Astrocyte (in vitro differentiated cells and primary cell): ENCODE measurements at regions not wholly inside any gene's neighbourhood (a gene's known extent, or its start where the extent isn't known, plus 50 kb on each side); places are given as distances from the start of the nearest gene placed in this dataset.

ENCODE experiments used
- DNase-seq: peaks from one replicate; pipeline ENCODE4 v3.0.0-alpha.2; 2010; ENCODE audit warnings: low read depth
- FAIRE-seq: peaks from 2 replicates; lab custom pipeline; 2011; peaks lifted over from hg19 to GRCh38; lab: Jason Lieb, UNC
- H2AFZ ChIP-seq: 2 replicates; pipeline ENCODE4 v1.6.0; 2012; ENCODE audit warnings: low read depth, low read length, inconsistent platforms
- H3K27ac ChIP-seq: 2 replicates; pipeline ENCODE4 v1.5.1; 2011; ENCODE audit warnings: low read depth, low read length, inconsistent platforms
- H3K27me3 ChIP-seq: 2 replicates; pipeline ENCODE4 v1.6.0; 2011; ENCODE audit warnings: low read length, inconsistent platforms; ENCODE audit not compliant: insufficient read depth
- H3K36me3 ChIP-seq: 2 replicates; pipeline ENCODE4 v1.5.1; 2011; ENCODE audit warnings: low read length, inconsistent platforms; ENCODE audit not compliant: insufficient read depth
- H3K4me1 ChIP-seq: 2 replicates; pipeline ENCODE4 v1.5.1; 2011; ENCODE audit warnings: low read length, inconsistent platforms; ENCODE audit not compliant: insufficient read depth
- H3K4me2 ChIP-seq: 2 replicates; pipeline ENCODE4 v1.6.0; 2012; ENCODE audit warnings: low read length, inconsistent platforms
- H3K4me3 ChIP-seq: 2 replicates; pipeline ENCODE4 v1.5.1; 2011; ENCODE audit warnings: low read depth, mild to moderate bottlenecking, low read length, inconsistent platforms; ENCODE audit not compliant: insufficient read depth
- H3K79me2 ChIP-seq: 2 replicates; pipeline ENCODE4 v1.6.0; 2012; ENCODE audit warnings: mild to moderate bottlenecking, low read length, inconsistent platforms; ENCODE audit not compliant: insufficient read depth
- H3K9ac ChIP-seq: 2 replicates; pipeline ENCODE4 v1.6.0; 2012; ENCODE audit warnings: mild to moderate bottlenecking, low read length, inconsistent platforms
- H3K9me3 ChIP-seq: 2 replicates; pipeline ENCODE4 v1.5.1; 2012; ENCODE audit warnings: low read depth, mild to moderate bottlenecking, low read length, inconsistent platforms; ENCODE audit not compliant: insufficient read depth
- H4K20me1 ChIP-seq: 2 replicates; pipeline ENCODE4 v1.6.0; 2012; ENCODE audit warnings: low read length, inconsistent platforms; ENCODE audit not compliant: insufficient read depth
- H3K27ac Mint-ChIP-seq: one replicate; pipeline ENCODE4 v1.8.0; 2021; ENCODE audit warnings: mild to moderate bottlenecking, mixed read lengths; ENCODE audit not compliant: unreplicated experiment
- H3K27me3 Mint-ChIP-seq: one replicate; pipeline ENCODE4 v1.8.0; 2021; ENCODE audit warnings: low read depth, mixed read lengths; ENCODE audit not compliant: unreplicated experiment
- H3K36me3 Mint-ChIP-seq: one replicate; pipeline ENCODE4 v1.8.0; 2021; ENCODE audit warnings: low read depth, mixed read lengths; ENCODE audit not compliant: unreplicated experiment
- H3K4me1 Mint-ChIP-seq: one replicate; pipeline ENCODE4 v1.8.0; 2021; ENCODE audit warnings: low read depth, mixed read lengths; ENCODE audit not compliant: unreplicated experiment
- H3K4me3 Mint-ChIP-seq: one replicate; pipeline ENCODE4 v1.8.0; 2021; ENCODE audit warnings: mild to moderate bottlenecking, moderate library complexity, mixed read lengths; ENCODE audit not compliant: unreplicated experiment
- H3K9me3 Mint-ChIP-seq: one replicate; pipeline ENCODE4 v1.8.0; 2021; ENCODE audit warnings: mild to moderate bottlenecking, mixed read lengths; ENCODE audit not compliant: unreplicated experiment
- CTCF ChIP-seq: IDR thresholded peaks from 2 replicates; pipeline ENCODE4 v1.5.1; 2011; ENCODE audit warnings: low read depth, mild to moderate bottlenecking, inconsistent platforms, low read length, moderate library complexity; ENCODE audit not compliant: insufficient read depth
- EZH2 ChIP-seq: IDR thresholded peaks from 2 replicates; pipeline ENCODE4 v1.6.1; 2012; ENCODE audit warnings: mild to moderate bottlenecking, low read length, inconsistent platforms; ENCODE audit not compliant: insufficient read depth

- no peaks in the 10 kb centered on the region for H3K27me3 Mint-ChIP-seq
- FAIRE-seq (no peak), DNase-seq (peak; percentile 25)
- H3K36me3 Mint-ChIP-seq, result no peaks in the 10 kb centered on the region
- peaks cover 7% of the 10 kb centered on the region for H3K9me3 Mint-ChIP-seq
- Histone ChIP-seq H2AFZ (no peak overlapping the region), H3K4me3 (no peak overlapping the region), H3K27ac (no peak overlapping the region), H4K20me1 (no peaks in the 10 kb centered on the region), H3K79me2 (no peaks in the 10 kb centered on the region), H3K27me3 (no peaks in the 10 kb centered on the region), H3K4me2 (no peak overlapping the region), H3K4me1 (no peaks in the 10 kb centered on the region), H3K9me3 (no peaks in the 10 kb centered on the region), H3K9ac (no peak overlapping the region), H3K36me3 (no peaks in the 10 kb centered on the region)
- no peak overlapping the region for H3K4me3 Mint-ChIP-seq
- H3K4me1 Mint-ChIP-seq, result no peaks in the 10 kb centered on the region
- H3K27ac Mint-ChIP-seq, result no peak overlapping the region
- no peak for TF ChIP-seq CTCF
- TF ChIP-seq EZH2, result no peak
These were observed 637.5 kb upstream of the SLIT2 start for GRCh38 chr4:19614171-19614570.

- TF ChIP-seq CTCF (no peak), EZH2 (no peak)
- Histone ChIP-seq H3K36me3 (no peaks in the 10 kb centered on the region), H3K27me3 (no peaks in the 10 kb centered on the region), H3K4me3 (no peak overlapping the region), H3K27ac (no peak overlapping the region), H4K20me1 (no peaks in the 10 kb centered on the region), H3K9ac (no peak overlapping the region), H2AFZ (no peak overlapping the region), H3K9me3 (no peaks in the 10 kb centered on the region), H3K4me2 (no peak overlapping the region), H3K79me2 (no peaks in the 10 kb centered on the region), H3K4me1 (no peaks in the 10 kb centered on the region)
- no peaks in the 10 kb centered on the region for H3K4me1 Mint-ChIP-seq
- no peaks in the 10 kb centered on the region for H3K27me3 Mint-ChIP-seq
- H3K27ac Mint-ChIP-seq, result no peak overlapping the region
- DNase-seq, result no peak
- H3K9me3 Mint-ChIP-seq, result no peaks in the 10 kb centered on the region
- FAIRE-seq, result no peak
- H3K4me3 Mint-ChIP-seq, result no peak overlapping the region
- H3K36me3 Mint-ChIP-seq, result no peaks in the 10 kb centered on the region
These were observed 655.4 kb upstream of the SLIT2 start for GRCh38 chr4:19596342-19596741.

- Mint-ChIP-seq H3K9me3 (no peaks in the 10 kb centered on the region), H3K27ac (no peak overlapping the region), H3K36me3 (no peaks in the 10 kb centered on the region), H3K4me1 (no peaks in the 10 kb centered on the region), H3K4me3 (no peak overlapping the region), H3K27me3 (no peaks in the 10 kb centered on the region)
- Histone ChIP-seq H4K20me1 (no peaks in the 10 kb centered on the region), H3K9me3 (no peaks in the 10 kb centered on the region), H2AFZ (no peak overlapping the region), H3K4me2 (no peak overlapping the region), H3K27me3 (no peaks in the 10 kb centered on the region), H3K27ac (no peak overlapping the region), H3K9ac (no peak overlapping the region), H3K4me1 (no peaks in the 10 kb centered on the region), H3K4me3 (no peak overlapping the region), H3K36me3 (no peaks in the 10 kb centered on the region), H3K79me2 (no peaks in the 10 kb centered on the region)
- TF ChIP-seq CTCF (no peak), EZH2 (no peak)
- DNase-seq (no peak), FAIRE-seq (no peak)
These were observed 659.3 kb upstream of the SLIT2 start for GRCh38 chr4:19592391-19592790.
